GM12878 (cell line): ENCODE measurements at regions not wholly inside any gene's neighbourhood (a gene's known extent, or its start where the extent isn't known, plus 50 kb on each side); places are given as distances from the start of the nearest gene placed in this dataset.

Experiments used
- ATAC-seq: fragments of 200-7000 bp; cut with Tn5 transposase; 3 replicates; pipeline ENCODE4 v1.9.1; 2020; ENCODE audit warnings: mild to moderate bottlenecking, moderate library complexity
- BruUV-seq: library from RNA; stranded (reverse); fragments of 400-500 nt; replicated peaks from 2 replicates; lab custom pipeline; 2021; lab: Mats Ljungman, UMichigan
- CTCF ChIA-PET: fragments of 300-600 bp; sonication (Branson Sonifier 250); formaldehyde crosslinking; extraction: SDS; loops from one replicate; lab custom pipeline; 2021; ENCODE audit warnings: inconsistent platforms; lab: Yijun Ruan, JAX
- POLR2A ChIA-PET: fragments of 350-600 bp; formaldehyde crosslinking; extraction: SDS; loops from one replicate; lab custom pipeline; 2021; ENCODE audit warnings: inconsistent platforms; lab: Charles Lee
- RAD21 ChIA-PET: fragments of 300-600 bp; sonication (Branson Sonifier 250); formaldehyde crosslinking; loops from one replicate; lab custom pipeline; 2023; ENCODE audit warnings: antibody characterized with exemption; ENCODE audit not compliant: unreplicated experiment; lab: Charles Lee
- SMC1A ChIA-PET: fragments of 300-600 bp; sonication (Branson Sonifier 250); formaldehyde crosslinking; loops from one replicate; lab custom pipeline; 2023; ENCODE audit not compliant: unreplicated experiment, uncharacterized antibody; lab: Charles Lee
- DNase-seq: peaks from one replicate; pipeline ENCODE4 v3.0.0-alpha.2; 2011; ENCODE audit warnings: low read depth, low spot score
- FAIRE-seq: peaks from 3 replicates; lab custom pipeline; 2011; peaks lifted over from hg19 to GRCh38; lab: Jason Lieb, UNC
- H2AFZ ChIP-seq: 2 replicates; pipeline ENCODE4 v1.6.0; 2011; ENCODE audit warnings: low read depth, low read length, control low read depth; ENCODE audit not compliant: control insufficient read depth
- H3K27ac ChIP-seq: 2 replicates; pipeline ENCODE4 v1.5.1; 2011; ENCODE audit warnings: control low read depth; ENCODE audit not compliant: control insufficient read depth, insufficient read depth
- H3K27me3 ChIP-seq, 2 experiments: replicated peaks in 1 of 2; 2 replicates each; pipeline versions ENCODE4 v1.6.0 to v1.6.1; 2011; ENCODE audit warnings: low read length in 1 of 2; ENCODE audit not compliant: control insufficient read depth in 2 of 2, insufficient read depth in 2 of 2
- H3K36me3 ChIP-seq, 2 experiments: 2 replicates each; pipeline ENCODE4 v1.5.1; 2011; ENCODE audit warnings: low read length in 1 of 2; ENCODE audit not compliant: control insufficient read depth in 2 of 2, insufficient read depth in 2 of 2
- H3K4me1 ChIP-seq: 2 replicates; pipeline ENCODE4 v1.6.1; 2011; ENCODE audit warnings: mild to moderate bottlenecking, low read length, moderate library complexity, mixed read lengths; ENCODE audit not compliant: control insufficient read depth, insufficient read depth
- H3K4me2 ChIP-seq: 2 replicates; pipeline ENCODE4 v1.6.0; 2011; ENCODE audit warnings: control low read depth; ENCODE audit not compliant: control insufficient read depth, insufficient read depth
- H3K4me3 ChIP-seq: fragments of 200-600 bp; sonication (generic); 2 replicates; pipeline ENCODE4 v1.5.1; 2016
- H3K79me2 ChIP-seq: 2 replicates; pipeline ENCODE4 v1.6.0; 2011; ENCODE audit warnings: low read length; ENCODE audit not compliant: control insufficient read depth, insufficient read depth
- H3K9ac ChIP-seq: 2 replicates; pipeline ENCODE4 v1.8.0; 2011; ENCODE audit warnings: low read length, control low read depth, mixed read lengths; ENCODE audit not compliant: control insufficient read depth, insufficient read depth
- H3K9me3 ChIP-seq: replicated peaks from 3 replicates; pipeline ENCODE4 v1.5.1; 2011; ENCODE audit warnings: mild to moderate bottlenecking, low read length; ENCODE audit not compliant: control insufficient read depth, insufficient read depth
- H4K20me1 ChIP-seq: 2 replicates; pipeline ENCODE4 v1.6.0; 2011; ENCODE audit not compliant: control insufficient read depth, insufficient read depth
- BHLHE40 ChIP-seq, 2 experiments: fragments of 450-650 bp in 1 of 2; IDR thresholded peaks; 2 replicates each; pipeline ENCODE4 v1.6.1; 2011 to 2017; ENCODE audit warnings: low read depth in 2 of 2, borderline replicate concordance in 1 of 2, improper control_type of control experiment in 1 of 2, low read length in 1 of 2, mild to moderate bottlenecking in 1 of 2
- CBFB ChIP-seq: IDR thresholded peaks from 2 replicates; pipeline ENCODE4 v1.6.1; 2016; ENCODE audit warnings: antibody characterized with exemption, low read depth
- CEBPZ ChIP-seq: fragments of 150-350 bp; IDR thresholded peaks from 2 replicates; pipeline ENCODE4 v1.6.1; 2016; ENCODE audit warnings: low read depth, low read length
- EP300 ChIP-seq, 2 experiments: fragments of 150-350 bp in 1 of 2; IDR thresholded peaks; 2 replicates each; pipeline ENCODE4 v1.6.1; 2011 to 2012; ENCODE audit warnings: low read depth in 2 of 2, low read length in 2 of 2, borderline replicate concordance in 1 of 2, improper control_type of control experiment in 1 of 2, inconsistent platforms in 1 of 2; ENCODE audit not compliant: control insufficient read depth in 1 of 2
- ESRRA ChIP-seq: IDR thresholded peaks from 2 replicates; pipeline ENCODE4 v1.6.1; 2012; ENCODE audit warnings: mild to moderate bottlenecking, low read length, improper control_type of control experiment
- ETV6 ChIP-seq, 2 experiments: fragments of 450-650 bp in 1 of 2; IDR thresholded peaks in 1 of 2; conservative IDR thresholded peaks in 1 of 2; 2 replicates each; pipeline ENCODE4 v1.6.1; 2014; ENCODE audit warnings: antibody characterized with exemption in 1 of 2, borderline replicate concordance in 1 of 2, low read depth in 1 of 2, mild to moderate bottlenecking in 1 of 2, moderate library complexity in 1 of 2
- RAD51 ChIP-seq: fragments of 450-650 bp; IDR thresholded peaks from 2 replicates; pipeline ENCODE4 v1.6.1; 2016; ENCODE audit warnings: moderate library complexity, mild to moderate bottlenecking, inconsistent platforms
- SIX5 ChIP-seq: IDR thresholded peaks from 2 replicates; pipeline ENCODE4 v1.6.1; 2011; ENCODE audit warnings: mild to moderate bottlenecking, low read depth, low read length, moderate library complexity; ENCODE audit not compliant: severe bottlenecking
- SMC3 ChIP-seq: IDR thresholded peaks from 2 replicates; pipeline ENCODE4 v1.6.1; 2011; ENCODE audit warnings: low read length, improper control_type of control experiment, borderline replicate concordance
- STAT3 ChIP-seq: IDR thresholded peaks from 2 replicates; pipeline ENCODE4 v1.6.1; 2011; ENCODE audit warnings: low read depth, low read length, improper control_type of control experiment
- ZNF622 ChIP-seq: fragments of 450-650 bp; IDR thresholded peaks from 2 replicates; pipeline ENCODE4 v1.6.1; 2017; ENCODE audit warnings: mild to moderate bottlenecking, inconsistent platforms
- WGBS: methylation state at CpG from one replicate; pipeline ENCODE4 v1.1.6; 2016; ENCODE audit warnings: low lambda C conversion rate; ENCODE audit not compliant: insufficient replicate concordance, insufficient coverage; ENCODE audit errors: missing lambda C conversion rate; 5-methylcytosine and 5-hydroxymethylcytosine counted together
- in situ Hi-C: fragments of 300-500 bp; cut with MboI; formaldehyde crosslinking; loops from 9 replicates; pipeline ENCODE4 v1.14.3; 2018; ENCODE audit warnings: mixed read lengths
- intact Hi-C: fragments of 100-400 bp; cut with micrococcal nuclease; formaldehyde crosslinking; loops from one replicate; pipeline ENCODE4 v1.14.2; 2022; ENCODE audit not compliant: unreplicated experiment

DNA sequence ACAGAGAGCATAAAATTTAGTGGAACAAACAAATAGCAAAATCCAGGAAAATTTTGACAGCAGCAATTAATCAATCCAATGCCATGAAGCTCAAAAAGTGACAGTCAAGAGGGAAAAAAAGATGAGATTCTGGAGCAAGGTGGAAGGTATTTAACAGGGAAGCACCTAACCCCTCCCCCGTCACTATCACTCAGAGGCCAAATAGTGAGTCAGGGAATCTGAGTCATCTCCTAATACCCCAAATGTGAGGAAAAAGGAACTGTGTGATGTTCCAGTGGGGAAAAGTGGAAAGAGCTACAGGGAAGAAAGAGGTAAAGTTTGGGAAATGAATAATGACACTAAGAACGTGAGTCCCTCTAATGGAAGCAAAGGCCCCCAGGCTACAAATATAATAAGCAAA lies 113.2 kb upstream of the PHF14 start:
- Histone ChIP-seq H3K27me3 (no peaks in the 10 kb centered on the region; a peak in 1 of 4 replicates), H3K9ac (no peak overlapping the region), H3K36me3 (no peaks in the 10 kb centered on the region), H3K79me2 (no peaks in the 10 kb centered on the region), H4K20me1 (no peaks in the 10 kb centered on the region), H3K27ac (no peak overlapping the region), H3K9me3 (no peaks in the 10 kb centered on the region), H3K4me3 (no peak overlapping the region), H3K4me1 (no peaks in the 10 kb centered on the region), H3K4me2 (no peak overlapping the region), H2AFZ (no peak overlapping the region)
- no peak for ATAC-seq
- TF ChIP-seq SMC3 (no peak), ESRRA (no peak), ETV6 (conservative IDR thresholded peaks at IDR 0.05 in 1 of 2, IDR thresholded peaks at IDR 0.05 in 1 of 2; ENCODE audit: borderline replicate concordance in 1 of 2, low read depth in 1 of 2) (no peak), CEBPZ (no peak), CBFB (no peak), EP300 (IDR thresholded peaks at IDR 0.05; ENCODE audit: borderline replicate concordance in 1 of 2, control insufficient read depth in 1 of 2, low read depth in 2 of 2, low read length in 2 of 2) (no peak), RAD51 (no peak), BHLHE40 (IDR thresholded peaks at IDR 0.05; ENCODE audit: borderline replicate concordance in 1 of 2, low read depth in 2 of 2, low read length in 1 of 2) (no peak), ZNF622 (no peak), SIX5 (no peak), STAT3 (no peak)
- POLR2A ChIA-PET: no interaction called here
- no TSS peak for BruUV-seq
- no peak for FAIRE-seq
- intact Hi-C loops: no loop called here
- CTCF ChIA-PET: interaction anchor here (0.6 kb wide), 1 partner anchor 29 kb away, joined by 3 read pairs; no protein-coding TSS in a partner anchor
- no peak for DNase-seq
- RAD21 ChIA-PET: no interaction called here
- in situ Hi-C loops: no loop called here
- WGBS: 18% methylated on average over 2 of the region's 2 CpGs
- SMC1A ChIA-PET: no interaction called here
